Right lung (tissue), 2 donors: ENCODE measurements at regions not wholly inside any gene's neighbourhood (a gene's known extent, or its start where the extent isn't known, plus 50 kb on each side); places are given as distances from the start of the nearest gene placed in this dataset.
"Not testable (repeated sequence)": the region's sequence is repeated elsewhere in the genome, so short reads cannot be mapped to it uniquely, and the experiment has no call there.

ENCODE experiments used
- DNase-seq, 2 donors: peaks; one replicate each; pipeline ENCODE4 v3.0.0-alpha.2; 2013

DNA sequence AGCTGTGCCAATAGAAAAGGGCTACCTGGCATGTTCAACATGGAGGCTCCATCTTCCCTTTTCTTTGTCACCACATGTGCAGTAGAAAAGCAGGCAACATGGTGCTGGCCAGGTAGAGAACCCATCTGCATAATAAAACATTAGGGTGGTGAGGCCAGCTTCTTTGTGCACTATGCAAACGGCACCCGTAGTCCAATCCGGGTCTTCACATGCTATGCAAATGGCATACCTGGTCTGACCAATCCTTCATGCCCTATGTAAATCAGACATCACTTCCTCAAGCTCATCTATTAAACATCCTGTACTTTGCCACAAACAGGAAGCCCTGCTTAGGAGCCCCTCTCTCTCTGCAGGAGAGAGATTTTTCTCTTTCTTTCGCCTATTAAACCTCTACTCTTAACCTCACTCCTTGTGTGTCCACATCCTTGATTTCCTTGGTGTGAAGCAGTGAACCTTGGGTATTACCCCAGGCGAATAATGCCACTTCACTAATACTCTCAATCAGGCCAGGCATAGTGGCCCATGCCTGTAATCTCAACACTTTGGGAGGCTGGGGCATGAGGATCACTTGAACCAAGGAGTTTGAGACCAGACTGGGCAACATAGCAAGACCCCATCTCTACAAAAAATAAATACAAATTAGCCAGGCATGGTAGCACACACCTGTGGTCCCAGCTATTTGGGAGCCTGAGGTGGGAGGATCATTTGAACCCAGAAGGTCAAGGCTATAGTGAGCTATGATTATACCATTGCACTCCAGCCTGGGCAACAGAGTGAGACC, 111.3 kb upstream of the MRI1 start:
- no peak for DNase-seq

GRCh38 chr19:13646758-13647157, 117.6 kb upstream of the MRI1 start:
- no peak for DNase-seq

GRCh38 chr19:13644645-13645044, 119.7 kb upstream of the MRI1 start:
- DNase-seq = no peak

DNA sequence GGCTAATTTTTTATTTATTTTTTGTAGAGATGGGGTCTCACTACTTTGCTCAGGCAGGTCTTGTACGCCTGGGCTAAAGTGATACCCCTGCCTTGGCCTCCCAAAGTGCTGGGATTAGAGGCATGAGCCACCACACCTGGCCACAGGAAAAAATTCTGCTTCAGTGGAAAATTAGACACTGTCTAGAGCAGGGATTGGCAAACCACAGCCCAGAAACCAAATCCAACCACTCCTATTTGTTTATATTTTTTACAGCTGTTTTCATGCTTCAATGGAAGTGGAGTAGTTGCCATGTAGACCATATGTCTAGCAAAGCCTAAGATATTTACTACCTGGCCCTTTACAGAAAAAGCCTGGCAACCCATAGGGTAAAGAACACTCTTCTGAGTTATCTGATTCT, 123.7 kb upstream of the MRI1 start:
- no peak for DNase-seq

GRCh38 chr19:13639342-13639929, 124.9 kb upstream of the MRI1 start:
- no peak for DNase-seq

GRCh38 chr19:13637664-13638063, 126.7 kb upstream of the MRI1 start:
- no peak for DNase-seq

- DNase-seq = no peak
These were observed 128.4 kb upstream of the CACNA1A start for GRCh38 chr19:13634658-13635057.

DNA sequence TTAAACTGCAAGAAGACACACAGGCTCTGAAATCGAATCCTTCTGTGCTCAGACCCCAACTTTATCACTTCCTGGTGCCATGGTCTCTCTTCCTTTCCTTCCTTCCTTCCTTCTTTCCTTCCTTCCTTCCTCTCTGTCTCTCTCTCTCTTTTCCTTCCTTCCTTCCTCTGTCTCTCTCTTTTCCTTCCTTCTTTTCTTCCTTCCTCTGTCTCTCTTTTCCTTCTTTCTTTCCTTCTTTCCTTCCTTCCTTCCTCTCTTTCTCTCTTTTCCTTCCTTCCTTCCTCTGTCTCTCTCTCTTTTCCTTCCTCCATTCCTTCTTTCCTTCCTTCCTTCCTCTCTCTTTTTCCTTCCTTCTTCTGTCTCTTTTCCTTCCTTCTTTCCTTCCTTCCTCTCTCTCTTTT, 127.2 kb upstream of the CACNA1A start:
- no peak for DNase-seq

- peak; percentile 21 to 24 for DNase-seq
These were observed 126.8 kb upstream of the CACNA1A start for GRCh38 chr19:13633109-13633508.

DNA sequence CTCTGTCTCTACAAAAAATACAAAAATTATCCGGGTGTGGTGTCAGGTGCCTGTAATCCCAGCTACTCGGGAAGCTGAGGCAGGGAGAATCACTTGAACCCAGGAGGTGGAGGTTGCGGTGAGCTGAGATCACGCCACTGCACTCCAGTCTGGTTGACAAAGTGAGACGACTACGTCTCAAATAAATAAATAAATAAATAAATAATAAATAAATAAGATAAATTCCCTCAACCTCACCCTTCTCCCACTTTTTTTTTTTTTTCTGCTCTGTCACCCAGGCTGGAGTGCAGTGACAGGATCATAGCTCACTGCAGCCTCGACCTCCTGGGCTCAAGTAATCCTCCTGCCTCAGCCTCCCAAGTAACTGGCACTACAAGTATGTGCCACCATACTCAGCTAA, 125.9 kb upstream of the CACNA1A start:
- not testable (repeated sequence) for DNase-seq

DNA sequence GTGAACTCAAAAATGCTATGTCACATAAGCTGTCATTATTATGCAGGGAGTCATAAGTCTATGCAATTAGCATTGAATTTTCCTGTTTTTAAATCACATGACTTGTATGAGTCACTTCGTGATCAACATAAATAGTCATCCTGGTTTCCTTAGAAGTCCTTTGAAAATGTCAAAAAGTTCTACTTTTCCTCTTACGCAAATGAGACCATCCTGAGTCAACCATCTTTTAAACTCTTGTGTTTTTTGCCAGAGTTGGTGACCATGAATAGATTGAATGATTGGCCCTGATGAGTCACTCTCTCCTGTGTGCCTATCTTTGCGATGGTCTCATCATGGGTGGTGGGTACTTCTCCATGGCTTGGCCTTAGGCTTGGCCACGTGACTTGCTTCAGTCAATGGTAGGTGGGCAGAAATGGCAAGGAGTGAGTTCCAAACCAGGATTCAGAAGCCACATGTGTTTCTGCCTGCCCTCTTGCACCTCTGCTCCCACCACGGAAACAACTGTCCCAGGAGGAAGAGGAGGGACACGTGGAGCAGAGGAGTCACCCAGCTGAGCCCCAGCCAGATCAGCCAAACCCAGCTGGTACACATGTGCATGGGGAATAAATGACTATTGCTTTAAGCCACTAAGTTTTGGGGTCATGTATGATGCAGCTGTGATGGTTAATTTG, 123.5 kb upstream of the CACNA1A start:
- DNase-seq = no peak

DNA sequence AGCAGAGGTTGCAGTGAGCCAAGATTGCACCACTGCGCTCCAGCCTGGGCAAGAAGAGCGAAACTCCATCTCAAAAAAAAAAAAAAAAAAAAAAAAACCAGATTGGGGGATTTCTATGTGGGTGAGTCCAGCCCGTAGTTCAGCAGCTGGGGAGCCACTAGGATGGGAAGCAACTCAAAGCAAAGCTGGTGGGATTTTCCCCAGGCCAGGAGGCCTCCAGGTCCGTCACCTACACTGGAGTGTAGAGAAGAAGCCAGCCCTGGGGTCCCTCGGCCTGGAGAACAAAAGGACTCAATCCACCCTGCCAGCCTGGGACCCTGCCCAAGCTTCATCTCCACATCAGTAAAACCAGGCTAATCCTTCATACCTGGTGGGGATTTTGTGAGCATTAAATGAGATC, 121.3 kb upstream of the CACNA1A start:
- no peak for DNase-seq

DNA sequence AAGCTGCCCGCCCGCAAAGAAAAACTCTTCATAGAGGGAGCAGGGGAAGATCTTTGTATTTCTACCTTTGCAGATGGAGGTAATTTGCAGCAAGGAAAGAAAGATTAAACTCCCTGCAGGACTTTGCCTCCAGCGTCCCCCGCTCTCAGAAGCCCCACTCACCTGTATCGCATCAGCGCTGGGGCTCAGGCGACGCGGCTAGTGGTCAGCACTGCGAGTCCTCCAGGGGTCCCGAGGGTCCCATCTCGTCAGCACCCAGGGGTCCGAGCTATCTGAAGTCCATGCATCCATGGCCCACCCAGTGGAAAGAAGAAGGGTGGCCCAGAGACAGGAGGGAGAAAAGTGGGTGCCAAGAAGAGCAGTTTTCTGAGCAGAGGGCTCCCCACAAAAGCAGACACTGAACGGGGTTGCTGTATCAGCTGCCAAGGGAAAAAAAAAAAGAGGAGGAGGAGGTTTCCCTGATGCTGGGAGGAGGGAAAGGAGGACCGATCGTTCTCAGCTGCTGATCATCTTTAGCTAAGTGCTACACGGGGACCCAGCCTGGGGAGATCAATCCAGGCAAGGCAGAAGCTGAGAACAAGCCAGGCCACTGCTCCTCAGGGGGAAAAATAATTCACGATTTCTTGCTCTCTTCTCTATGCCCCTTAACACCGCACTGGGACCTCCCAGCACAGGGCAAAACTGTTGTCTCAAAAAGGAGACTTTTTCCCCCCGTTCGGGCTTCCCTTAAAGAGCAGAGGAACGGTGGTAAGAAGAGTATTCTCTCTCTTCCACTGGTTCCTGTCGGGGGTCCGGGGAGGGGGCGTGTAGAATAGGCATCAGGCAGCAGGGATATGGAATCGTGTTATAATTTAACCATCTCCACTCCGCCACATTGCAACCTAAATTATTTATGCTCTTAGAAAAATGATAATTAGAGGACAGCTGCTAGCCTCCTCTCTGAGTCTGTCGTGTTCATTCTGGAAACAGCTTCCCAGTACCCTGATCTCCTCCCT, 117.7 kb upstream of the CACNA1A start:
- no peak for DNase-seq

DNA sequence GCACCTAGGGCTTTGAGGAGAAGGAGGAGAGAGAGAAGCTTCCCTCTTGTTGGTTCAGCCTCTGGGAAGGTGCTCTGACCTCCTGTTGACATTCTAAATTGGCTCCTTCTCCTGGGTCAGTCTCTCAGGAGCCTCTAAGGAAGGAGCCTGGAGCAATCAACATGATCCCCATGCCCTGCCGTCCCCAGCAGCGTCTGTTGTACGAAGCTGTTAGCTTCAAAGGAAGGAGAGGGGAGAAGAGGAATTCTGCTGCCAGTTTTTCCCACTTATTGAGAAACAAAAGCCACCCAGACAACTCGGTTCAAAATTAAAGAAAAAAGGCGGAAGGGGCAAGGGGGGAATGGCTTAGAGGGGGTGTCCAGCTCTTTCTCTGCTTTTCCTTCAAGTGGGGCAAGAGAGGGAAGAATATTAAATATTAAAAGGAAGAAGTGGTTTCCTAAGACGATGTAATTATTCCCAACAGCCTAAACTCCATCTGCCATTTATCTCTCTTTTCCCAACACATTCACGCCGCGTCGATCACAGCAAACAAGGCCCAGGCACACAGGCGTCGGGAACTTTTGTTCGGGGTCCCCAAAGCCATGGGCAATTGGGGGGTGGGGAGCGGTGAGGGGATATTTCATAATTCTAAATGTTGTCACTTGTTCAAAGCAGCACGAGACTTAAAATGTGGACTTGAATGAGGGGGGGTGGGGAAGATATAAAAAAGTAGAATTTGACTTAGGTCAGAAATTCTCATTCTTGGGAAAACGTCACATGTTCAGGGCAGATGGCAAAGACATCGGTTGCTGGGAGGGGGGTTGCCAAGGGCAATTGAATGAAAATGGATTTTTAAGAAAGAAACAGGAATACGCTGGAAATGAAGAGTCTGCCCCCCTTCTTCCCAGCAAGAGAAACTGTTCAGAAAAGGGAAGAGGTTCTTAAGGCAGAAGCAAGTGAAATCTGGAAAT, 116.8 kb upstream of the CACNA1A start:
- DNase-seq = no peak

DNA sequence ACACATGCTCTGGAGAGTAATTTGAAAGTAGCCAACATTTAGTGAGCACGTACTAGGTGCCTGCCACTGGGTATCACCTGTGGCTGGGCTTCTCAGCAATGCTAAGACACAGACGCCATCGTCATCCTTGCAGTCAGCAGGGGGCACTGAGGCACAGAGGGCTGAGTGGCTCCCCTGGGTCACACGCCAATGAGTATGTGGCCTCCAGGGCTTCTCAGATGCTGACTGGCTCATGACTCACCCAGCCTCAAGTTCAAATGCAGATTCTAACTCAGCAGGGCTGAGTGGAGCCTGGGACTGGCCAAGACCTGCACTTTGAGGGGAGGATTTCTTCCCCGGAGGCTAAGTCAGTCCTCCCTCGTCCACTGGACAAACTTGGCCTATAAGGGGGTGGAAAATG, 115.1 kb upstream of the CACNA1A start:
- DNase-seq = no peak

- DNase-seq = no peak
These were observed 112.9 kb upstream of the CACNA1A start for GRCh38 chr19:13619203-13619632.

DNA sequence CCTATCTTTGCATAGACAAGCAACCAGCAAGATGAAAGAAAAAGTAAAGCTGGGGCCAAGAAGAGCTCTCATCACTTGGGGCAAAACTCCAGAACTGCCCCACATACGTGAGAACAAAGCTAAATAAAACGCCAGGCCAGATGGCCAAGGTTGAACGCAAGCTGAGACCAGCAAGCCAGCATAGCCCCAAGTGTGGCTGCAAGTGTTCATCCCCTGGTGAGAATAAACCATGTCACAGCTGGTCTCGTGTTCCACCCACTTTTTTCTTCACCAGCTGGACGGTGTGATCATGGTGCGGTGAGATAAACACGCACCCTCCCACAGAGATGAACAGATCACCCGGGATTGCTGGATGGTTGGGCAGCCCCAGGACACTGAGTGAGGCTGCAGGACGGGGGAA, 109.6 kb upstream of the CACNA1A start:
- DNase-seq = no peak

GRCh38 chr19:13613447-13613846, 107.2 kb upstream of the CACNA1A start:
- DNase-seq = no peak

DNA sequence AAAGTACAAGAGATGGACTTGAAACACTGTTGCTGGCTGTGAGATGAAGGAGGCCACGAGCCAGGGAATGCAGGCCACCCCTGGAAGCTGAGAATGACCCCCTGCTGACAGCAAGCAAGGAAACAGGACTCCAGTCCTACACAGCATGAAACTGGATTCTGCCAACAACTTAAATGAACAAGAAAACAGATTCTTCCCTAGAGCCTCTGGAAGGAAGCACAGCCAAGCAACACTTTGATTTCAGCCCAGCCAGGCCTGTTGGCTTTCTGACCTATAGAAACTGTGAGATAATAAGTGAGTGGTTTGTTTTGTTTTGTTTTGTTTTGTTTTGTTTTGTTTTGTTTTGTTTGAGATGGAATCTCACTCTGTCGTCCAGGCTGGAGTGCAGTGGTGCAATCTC, 105.3 kb upstream of the CACNA1A start:
- no peak for DNase-seq

DNA sequence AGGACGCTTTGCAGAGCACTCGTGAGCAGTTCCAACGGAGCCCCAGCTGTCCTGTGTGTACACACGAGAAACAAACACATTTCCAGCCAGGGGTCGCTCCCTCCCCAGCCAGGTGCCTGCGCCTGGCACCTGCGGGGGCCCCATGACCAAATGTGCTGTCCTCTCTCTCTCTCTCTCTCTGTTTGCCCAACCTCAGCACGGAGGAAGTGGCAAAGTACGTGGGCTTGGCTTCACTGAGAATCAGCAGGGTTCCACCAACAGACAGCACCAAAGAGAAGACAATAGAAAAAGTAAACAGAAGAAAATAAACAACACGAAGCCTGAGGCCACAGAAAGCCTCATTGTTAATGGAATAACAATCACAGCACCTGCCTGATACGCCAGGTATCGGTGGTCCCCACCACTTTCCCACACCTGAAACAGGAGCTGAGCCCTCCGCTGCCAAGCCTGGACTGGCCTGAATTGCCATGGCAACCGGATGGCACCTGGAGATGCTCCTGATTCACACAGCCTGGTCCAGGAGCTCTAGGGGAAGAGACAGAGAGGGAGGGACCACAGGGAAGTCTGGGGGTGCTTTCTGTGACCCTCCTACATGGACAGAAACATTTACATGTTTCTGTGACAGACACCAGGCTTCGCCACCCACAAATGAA, 103.9 kb upstream of the CACNA1A start:
- DNase-seq = no peak
